ENCODE measurements at regions not wholly inside any gene's neighbourhood (a gene's known extent, or its start where the extent isn't known, plus 50 kb on each side); places are given as distances from the start of the nearest gene placed in this dataset.

DNA sequence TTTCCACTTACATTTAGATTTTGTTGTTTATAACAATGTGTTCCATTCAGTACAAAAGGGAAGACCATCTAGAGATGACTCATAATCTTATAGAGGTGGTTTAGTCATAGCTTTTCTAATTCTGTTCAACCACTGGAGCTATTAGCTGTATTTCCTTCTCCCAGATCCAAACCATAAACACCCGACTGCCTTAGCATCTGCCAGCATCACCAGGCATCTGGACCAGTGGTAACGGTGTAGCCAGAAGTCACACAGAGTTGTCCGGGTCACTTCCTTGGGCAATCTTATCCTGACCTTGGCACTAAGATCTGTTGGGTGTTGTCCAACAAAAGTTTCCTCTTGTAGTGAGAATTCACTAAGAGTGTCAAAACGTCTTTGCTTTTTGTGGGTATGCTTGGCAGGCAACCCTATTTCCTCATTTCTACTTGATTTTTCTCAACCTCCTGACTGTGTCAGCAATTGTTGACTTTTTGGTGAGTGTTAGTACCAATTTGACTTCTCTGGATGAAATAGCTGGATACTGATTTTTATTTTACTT is 372.1 kb upstream of the B3GALT2 start:
- peak; percentile 11 for DNase-seq

DNA sequence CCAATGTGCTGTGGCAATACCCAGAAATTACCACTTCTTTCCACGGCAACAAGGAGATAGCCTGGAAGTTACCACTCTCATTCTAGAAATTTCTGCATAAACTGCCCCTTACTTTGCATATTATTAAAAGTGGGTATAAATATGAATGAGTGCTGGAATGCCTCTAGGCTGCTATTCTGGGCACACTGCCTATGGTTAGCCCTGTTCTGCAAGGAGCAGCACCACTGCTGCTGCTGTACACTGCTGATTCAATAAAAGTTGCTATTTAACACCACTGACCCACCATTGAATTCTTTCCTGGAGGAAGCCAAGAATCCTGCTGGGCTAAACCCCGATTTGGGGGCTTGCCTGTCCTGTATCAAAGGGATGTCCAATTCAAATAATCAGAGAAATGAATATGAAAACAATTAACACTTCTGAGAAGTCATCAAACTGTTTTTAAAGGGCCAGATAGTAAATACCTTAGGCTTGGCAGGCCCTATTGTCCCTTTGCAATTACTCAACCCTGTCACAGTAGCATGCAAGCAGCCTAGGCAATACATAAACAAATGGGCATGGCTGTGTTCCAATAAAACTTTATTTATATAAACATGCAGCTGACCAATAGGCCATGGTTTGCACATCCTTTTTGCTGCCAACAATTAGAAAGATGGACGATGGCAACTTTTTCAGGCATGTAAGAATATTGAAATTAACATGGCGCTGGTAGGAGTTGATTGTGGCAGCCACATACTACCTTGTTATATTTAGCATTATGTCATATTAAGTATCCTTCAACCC is 369.4 kb upstream of the B3GALT2 start:
- DNase-seq, result no peak

DNA sequence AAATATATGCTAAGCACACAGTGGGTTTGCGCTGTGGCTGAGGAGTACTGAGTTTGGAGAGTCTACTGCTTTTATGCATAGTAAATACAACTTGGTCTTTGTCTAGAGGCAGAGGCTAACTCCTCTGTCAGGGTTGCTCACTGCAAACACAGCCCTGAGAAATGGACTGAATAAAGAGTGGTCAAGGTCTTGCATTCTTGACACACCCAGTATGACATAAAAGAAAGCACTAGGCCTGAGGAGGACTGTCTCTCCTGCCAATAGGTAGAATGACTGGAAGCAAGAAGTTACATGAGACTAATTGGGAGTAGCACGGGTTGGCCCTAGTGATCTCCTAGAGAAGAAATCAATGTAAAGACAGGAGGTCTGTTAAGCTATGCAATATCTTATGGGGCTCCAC is 367.2 kb upstream of the B3GALT2 start:
- no peak for DNase-seq

DNA sequence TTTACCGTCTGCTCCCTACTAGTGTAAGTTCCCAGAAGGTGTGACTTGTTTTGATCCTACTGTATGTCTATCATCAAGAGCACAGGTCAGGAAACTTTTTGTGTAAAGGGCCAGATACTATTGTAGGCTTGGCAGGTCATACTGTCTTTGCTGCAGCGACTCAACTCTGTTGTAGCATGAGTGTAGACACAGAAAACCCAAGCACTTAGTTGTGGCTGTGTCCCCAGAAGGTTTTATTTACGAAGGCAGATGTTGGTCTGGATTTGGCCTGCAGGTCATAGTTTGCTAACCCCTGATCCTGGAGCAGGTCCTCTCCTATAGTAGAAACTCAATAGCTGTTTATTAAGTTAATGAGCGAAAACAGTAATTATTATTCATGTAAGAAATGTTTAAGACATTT is 365.9 kb upstream of the B3GALT2 start:
- no peak for DNase-seq

DNA sequence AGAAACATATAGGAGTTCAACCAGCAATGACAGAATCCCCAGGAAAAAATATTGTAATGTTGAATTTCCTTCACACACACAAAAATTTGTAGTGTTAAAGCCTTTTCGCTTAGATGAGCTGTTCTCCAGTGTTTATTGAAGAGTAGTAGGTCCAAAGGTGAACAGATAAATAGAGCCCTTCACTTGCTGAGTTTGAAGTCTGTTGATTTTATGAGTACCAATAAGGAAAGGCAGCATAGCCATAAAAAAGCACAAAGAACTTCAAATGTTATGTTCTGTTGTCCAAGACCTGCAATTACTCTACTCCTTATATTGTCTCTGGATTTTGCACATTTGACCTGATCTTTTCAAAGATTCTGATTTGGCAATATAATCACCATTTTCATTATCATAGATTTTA is 362.7 kb upstream of the B3GALT2 start:
- DNase-seq, result no peak

DNA sequence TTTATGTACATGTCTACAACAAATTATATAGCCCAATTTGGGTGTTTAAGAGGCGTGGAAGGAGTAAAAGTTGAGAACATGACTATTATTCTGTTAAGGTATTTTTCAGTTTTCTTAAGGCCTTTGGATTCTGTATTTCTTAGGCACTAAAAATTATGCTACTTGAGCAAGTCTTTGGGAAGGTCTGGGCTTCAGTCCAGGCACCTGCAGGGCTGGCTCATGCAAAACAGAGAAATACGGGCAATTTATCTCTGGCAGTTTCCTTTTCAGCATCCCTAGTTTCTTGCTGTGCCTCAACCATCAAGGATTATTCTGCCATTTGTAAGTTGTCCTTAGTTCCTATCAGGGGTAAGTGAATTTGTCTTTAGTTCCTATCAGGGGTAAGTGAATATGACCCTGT is 358.8 kb upstream of the B3GALT2 start:
- DNase-seq, result no peak

DNA sequence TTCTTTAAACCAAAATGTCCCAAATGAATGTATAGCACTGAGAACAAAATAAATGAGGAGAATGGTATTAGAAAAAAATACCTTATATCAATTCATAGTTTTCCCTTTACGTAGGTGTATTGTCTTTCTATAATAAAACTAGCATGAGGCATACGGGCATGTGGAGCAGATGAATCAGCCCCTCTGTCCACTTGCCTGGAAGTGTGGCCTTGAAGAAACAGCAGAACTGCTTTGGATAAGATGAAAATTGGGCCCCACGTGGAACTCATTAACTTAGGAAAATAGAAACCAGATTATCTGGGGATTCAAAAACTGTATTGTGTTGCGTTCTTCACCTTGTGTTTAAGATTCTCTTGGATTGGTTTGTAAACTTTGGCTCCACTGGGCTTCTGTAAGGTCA is 356.8 kb upstream of the B3GALT2 start:
- no peak for DNase-seq

DNA sequence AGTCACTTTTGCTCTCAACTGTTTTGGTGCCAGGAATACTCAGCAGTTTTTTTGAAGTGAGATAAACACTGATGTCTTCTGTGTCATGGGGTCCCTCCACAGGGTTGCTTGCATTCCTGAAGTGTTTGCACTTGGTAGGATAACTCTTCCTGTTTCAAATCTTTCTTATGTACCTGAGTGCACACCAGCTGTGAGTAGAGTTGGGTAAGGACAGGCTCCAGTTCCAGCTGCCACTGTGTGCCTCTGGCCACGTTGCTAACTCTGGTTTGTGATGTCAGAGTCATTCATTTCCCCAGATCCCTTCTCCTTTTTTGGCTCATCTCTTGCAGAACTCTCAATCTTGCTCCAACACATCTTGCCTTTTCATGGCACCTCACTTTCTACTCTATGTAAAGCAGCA is 356.3 kb upstream of the B3GALT2 start:
- DNase-seq, result peak; percentile 4

DNA sequence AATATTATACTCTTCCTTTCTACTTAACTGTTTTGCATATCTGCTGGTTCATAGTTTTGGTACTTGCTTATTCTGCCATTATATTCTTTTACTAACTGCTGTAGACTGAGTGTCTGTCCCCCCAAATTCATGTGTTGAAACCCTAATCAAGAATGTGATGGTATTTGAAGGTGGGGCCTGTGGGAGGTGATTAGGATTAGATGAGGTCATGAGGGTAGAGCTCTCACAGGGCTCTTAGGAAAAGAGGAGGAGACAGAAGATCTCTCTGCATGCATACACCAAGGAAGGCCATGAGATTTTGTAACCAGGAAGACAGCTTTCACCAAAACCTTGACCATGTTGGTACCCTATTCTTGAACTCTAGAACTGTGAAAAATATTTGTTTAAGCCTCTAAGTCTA is 354.1 kb upstream of the B3GALT2 start:
- peak; percentile 26 for DNase-seq

DNA sequence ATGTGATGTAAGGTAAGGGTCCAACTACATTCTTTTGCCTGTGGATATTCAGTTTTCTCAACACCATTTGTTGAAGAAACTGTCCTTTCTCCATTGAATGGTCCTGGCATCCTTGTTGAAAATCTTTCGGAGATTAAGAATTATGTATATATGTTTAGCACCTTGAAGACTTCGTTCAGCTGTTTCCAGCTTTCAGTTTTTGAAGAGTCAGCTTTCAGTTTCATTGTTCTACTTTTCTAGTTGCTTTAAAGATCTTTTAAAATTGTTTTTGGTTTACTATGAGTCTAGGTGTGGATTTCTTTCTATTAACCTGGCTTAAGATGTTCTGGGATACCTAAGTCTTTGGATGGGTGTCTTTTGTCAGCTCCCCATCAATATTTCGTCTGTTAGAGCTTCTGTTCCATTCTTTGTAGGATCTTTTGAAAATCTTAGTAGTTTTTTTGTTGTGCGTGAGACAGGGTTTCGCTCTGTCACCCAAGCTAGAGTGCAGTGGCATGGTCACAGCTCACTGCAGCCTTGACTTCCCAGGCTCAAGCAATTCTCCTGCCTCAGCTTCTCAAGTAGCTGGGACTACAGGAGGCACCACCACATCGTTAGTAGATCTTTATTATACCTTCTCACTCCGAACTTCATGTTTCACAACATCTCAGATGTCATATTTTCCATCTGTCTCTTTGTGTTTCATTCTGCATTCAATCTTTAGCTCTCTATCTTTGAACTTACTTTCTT is 353.5 kb upstream of the B3GALT2 start:
- peak; percentile 22 for DNase-seq

DNA sequence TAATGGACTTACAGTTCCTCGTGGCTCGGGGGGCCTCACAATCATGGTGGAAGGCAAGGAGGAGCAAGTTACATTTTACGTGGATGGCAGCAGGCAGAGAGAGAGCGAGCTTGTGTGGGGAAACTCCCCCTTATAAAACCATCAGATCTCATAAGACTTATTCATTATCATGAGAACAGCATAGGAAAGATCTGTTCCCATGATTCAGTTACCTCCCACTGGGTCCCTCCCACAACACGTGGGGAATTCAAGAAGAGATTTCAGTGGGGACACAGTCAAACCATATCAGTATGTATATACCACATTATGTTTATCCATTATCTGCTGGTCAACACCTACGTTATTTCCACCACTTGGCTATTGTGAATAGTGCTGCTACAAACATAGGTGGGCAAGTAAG is 352.3 kb upstream of the B3GALT2 start:
- peak; percentile 8 for DNase-seq

DNA sequence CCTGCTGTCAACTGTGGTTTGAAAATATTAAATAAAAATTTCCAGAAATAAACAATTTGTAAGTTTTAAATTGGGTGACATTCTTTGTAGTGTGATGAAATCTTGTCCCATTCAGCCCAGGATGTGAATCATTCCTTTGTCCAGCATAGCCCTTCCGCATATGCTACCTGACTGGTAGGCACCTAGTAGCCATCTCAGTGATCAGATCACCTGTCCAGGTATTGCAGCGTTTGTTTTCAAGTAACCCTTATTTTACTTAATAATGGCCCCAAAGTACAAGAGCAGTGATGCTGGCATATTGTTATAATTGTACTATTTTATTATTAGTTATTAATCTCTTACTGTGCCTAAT is 351.6 kb upstream of the B3GALT2 start:
- no peak for DNase-seq

DNA sequence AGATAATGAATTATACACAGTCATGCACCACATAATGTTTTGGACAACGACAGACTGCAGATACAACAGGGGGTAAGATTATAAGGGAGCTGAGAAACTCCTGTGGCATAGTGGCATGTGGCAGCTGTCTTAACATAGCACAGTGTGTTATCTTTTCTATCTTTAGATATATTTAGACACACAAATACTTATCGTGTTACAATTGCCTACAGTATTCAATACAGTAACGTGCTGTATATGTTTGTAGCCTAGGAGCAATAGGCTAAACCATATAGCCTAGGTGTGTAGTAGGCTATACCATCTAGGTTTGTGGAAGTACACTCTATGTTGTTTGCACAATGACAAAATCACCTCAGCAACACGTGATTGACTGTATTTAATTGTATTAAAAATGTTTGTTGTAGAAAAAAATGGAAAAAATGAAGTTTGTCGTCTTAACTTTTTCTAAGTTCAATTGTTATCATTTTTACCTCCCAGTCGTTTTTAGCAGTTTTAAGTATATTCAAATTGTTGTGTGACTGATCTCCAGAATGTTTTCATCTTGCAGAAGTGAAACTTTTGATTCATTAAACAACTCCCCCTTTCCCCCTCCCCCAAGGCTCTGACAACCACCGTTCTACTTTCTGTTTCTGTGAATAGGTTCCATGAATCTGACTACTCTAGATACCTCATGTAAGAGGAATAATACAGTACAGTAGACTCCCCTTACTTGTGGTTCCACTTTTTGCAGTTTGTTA is 351.0 kb upstream of the B3GALT2 start:
- DNase-seq, result peak; percentile 72

DNA sequence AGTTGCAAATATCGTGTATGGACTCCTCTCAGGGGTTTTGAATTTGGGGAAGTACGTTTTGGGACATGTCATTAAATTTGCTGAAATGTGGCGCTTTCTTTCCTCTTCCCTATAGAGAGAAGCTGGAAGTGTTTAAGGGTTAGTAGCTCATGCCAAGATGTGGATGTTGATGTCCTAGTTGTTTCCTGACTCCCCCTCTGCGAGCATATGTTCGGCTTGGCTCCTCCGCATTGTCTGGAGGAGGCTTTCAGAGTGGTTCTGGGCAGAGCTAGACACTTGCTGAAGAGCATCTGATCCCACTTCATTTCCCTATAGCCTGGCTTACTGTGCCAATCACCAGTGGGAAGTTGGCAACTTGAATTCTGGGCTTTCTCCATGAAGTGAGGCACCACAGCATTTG is 347.4 kb upstream of the B3GALT2 start:
- DNase-seq, result no peak

DNA sequence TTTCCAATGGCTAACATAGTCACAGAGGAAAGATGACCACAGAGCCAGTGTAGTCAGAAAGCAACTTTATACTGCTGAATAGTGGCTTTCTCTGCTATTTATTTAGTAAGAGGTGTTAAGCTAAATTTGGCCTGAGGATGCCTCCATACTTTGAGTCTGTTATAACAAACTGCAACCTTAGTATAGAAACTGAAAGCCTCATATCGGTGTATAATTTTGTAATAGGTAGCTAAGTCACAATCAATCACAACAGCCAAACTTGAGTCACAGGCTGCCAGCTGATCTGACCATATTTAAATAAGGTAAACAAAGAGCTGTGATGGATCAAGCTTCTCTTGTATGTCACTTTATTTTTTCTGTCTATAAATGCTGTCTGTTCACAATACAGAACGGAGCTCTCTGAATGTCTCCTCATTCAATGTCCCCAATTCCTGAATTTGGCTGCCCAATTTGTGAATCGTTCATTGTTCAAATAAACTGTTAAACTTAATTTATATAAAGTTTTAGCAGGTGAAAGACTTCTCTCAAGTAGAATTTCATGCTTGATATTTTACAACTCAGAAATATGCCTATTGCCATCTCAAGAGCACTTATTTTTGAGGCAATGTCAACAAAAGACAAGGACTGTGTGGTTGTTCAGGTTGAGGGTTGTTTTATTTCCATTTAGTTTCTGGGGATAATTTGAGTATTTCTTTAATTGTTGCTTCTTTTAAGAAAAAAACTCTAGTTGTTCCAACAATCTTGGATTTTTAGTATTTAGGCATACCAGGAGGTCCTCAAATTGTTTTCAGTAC is 339.7 kb upstream of the B3GALT2 start:
- DNase-seq, result no peak

DNA sequence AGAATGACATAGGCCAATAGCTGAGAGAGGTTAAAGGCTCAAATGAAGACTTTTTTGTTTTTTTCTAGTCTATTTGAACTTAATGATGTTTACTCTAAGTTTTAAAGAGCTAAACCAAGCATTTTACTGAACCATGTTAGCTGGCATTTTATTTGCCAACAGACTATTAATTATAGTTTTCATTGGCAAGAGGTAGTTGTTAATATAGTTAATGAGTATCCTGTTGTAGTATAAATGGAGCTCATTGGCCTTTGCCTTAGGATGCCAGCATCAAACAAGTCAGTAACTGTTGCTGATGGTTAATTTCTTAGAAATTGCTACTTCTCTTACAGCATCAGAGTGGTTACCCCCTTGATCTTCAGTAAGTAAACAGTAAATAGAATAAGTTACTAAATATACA is 339.0 kb upstream of the B3GALT2 start:
- DNase-seq, result no peak

DNA sequence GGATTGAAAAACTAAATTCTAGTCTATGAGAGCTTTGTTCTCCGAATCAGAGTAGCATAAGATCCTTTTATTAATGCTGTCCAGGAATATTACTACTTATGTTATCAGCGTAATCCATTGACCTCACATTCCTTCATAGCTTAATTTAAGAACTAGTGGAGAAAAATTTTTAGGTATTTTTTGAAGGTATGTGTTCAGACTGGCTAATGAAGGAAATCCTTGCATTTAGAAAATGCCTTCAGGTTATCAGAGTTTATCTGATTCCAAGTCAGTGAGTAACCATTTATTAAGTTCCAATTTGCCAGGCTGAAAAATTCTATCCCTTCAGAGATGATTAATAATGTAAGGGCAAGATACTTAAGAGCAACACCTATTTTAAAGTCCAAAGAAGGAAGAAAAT is 338.2 kb upstream of the B3GALT2 start:
- DNase-seq, result no peak

DNA sequence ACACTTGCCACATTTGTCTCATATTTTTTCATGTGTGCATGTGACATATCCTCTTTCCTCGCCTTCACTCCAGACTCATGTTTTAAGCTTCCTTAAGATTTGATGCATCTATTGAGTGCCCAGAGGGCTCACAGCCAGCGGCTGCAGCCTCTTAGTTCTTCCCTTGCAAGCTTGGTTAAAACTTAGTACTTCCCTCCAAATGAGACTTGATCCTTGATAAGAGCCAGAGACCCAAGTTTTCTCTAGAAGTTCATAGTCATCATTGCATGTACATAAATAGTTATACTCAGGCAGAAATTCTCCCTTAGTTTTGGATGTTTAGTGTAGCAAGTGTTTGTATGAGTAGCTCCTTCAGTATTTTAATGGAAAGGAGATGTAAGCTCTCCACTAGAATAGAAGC is 337.6 kb upstream of the B3GALT2 start:
- DNase-seq, result no peak

DNA sequence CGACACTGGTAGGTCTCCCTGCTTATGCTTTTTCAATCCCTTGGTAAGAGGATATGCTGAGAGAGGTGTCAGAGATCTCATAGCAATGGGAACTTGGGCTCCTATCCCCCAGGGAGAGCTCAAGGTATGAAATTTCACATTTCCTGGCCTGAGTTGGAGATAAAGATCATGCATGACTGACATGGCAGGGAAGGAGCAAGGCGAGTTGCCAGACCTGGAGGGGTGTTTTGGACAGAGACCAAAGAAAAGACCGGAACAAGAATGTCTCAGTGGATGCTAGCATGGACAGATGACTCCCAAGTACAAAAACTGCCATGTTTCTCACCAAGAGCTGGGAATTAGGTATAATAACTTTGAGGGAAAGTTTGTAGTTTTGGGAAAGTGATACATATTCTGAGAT is 334.1 kb upstream of the B3GALT2 start:
- no peak for DNase-seq

DNA sequence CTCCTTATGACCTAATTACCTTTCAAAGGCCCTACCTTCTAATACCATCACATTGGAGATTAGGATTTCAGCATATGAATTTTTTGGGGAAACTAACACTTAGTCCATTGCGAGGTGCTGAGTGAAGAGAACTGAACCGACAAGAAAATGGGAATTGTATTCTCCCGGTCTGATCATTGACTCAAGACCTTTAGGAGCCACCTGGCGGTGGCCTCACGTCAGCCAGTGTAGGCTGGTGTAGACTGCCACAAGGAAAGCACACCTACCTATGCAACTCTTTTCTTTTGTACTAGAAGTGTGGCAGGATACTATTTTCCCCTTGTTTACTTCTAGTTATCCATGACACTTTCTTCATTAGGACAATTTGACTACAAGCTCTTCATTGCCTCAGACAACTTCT is 333.5 kb upstream of the B3GALT2 start:
- no peak for DNase-seq

DNA sequence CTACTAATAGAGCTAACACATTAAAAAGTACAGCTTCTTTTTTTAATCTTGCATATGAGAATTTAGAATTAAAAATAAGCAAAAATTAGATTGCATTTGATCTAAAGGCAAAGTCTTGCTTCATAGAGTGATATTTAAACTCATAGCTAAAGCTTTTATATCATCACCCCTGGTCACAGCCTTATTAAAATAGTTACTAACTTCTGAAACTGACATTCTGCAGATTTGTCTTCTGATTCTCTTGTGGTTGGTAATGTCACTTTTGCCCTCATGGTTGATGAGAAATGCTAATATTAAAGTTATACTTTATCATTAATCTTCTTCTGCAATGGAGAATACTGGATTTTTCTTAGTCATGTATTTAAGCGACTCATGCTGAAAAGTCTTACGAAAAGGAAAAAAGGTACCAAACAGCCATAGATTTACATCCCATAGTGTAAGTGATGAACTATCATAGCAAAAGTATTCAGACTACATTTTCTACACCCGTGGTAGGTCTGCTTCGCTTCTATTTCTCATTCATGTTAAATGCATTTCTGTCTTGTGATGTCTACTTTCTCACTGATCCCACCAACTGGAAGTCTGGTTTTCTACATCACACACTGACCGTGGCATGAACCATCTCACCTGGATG is 330.5 kb upstream of the B3GALT2 start:
- DNase-seq, result no peak

DNA sequence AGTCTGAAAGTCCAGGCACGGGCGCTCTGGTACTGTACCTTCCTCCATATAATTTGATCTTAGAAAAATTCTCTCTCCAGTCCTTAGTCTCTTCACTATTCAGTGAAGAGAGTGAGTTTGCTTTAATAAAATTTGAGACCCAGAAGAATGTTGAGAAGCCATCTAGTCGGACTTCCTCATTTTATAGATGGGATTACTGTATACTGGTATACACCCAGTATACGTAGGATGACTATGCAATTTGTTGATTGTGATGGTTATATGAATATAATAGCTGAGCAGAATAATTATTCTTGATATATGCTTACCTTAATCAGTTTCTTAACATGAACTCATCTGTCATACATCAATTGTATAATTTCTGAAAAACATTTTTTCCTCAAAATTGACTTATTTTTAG is 328.0 kb upstream of the B3GALT2 start:
- no peak for DNase-seq
